Stomach (tissue), 8 donors: ENCODE measurements at regions not wholly inside any gene's neighbourhood (a gene's known extent, or its start where the extent isn't known, plus 50 kb on each side); places are given as distances from the start of the nearest gene placed in this dataset.

Source experiments
- DNase-seq, 2 donors: peaks; one replicate each; pipeline versions ENCODE4 v3.0.0 to v3.0.0-alpha.2; 2013 to 2019
- H3K27ac ChIP-seq, 5 donors: fragments of 200-600 bp in 4 of 5; sonication (generic) in 4 of 5; one replicate each; pipeline ENCODE4 v1.5.1; 2013 to 2019; ENCODE audit warnings: mild to moderate bottlenecking in 1 of 5, moderate library complexity in 1 of 5
- H3K27me3 ChIP-seq, 3 donors: fragments of 200-600 bp; sonication (generic); one replicate each; pipeline ENCODE4 v1.5.1; 2017 to 2019; ENCODE audit warnings: mixed run types in 1 of 3
- H3K36me3 ChIP-seq, 4 donors: fragments of 200-600 bp; sonication (generic); 1 replicate in 3 of 4; 2 replicates in 1 of 4; pipeline ENCODE4 v1.5.1; 2016 to 2019
- H3K4me1 ChIP-seq, 4 donors: fragments of 200-600 bp; sonication (generic); one replicate each; pipeline ENCODE4 v1.5.1; 2016 to 2019
- H3K4me3 ChIP-seq, 4 donors: fragments of 200-600 bp; sonication (generic) in 3 of 4; one replicate each; pipeline ENCODE4 v1.5.1; 2016 to 2019; ENCODE audit warnings: mild to moderate bottlenecking in 1 of 4
- H3K9me3 ChIP-seq, 4 donors: fragments of 200-600 bp; sonication (generic); one replicate each; pipeline ENCODE4 v1.5.1; 2016 to 2019
- EP300 ChIP-seq: sonication (generic); formaldehyde crosslinking; IDR thresholded peaks from one replicate; pipeline ENCODE4 v1.6.1; 2017; ENCODE audit warnings: antibody characterized with exemption
- POLR2A ChIP-seq, 4 donors: fragments of 450-650 bp; IDR thresholded peaks; one replicate each; pipeline ENCODE4 v1.6.1; 2016; ENCODE audit warnings: antibody characterized with exemption in 4 of 4, control low read depth in 2 of 4, mild to moderate bottlenecking in 1 of 4, moderate library complexity in 1 of 4
- POLR2AphosphoS5 ChIP-seq, 3 donors: sonication (generic); formaldehyde crosslinking; IDR thresholded peaks; one replicate each; pipeline ENCODE4 v1.6.1; 2016; ENCODE audit warnings: antibody characterized with exemption in 3 of 3
- WGBS, 5 donors: extraction: QIAGEN DNeasy Blood & Tissue Kit in 3 of 5; methylation state at CpG; one replicate each; pipeline versions ENCODE4 v1.1.5 to v1.1.7; 2013 to 2018; 5-methylcytosine and 5-hydroxymethylcytosine counted together
- intact Hi-C: fragments of 100-400 bp; cut with DNase I; formaldehyde crosslinking; loops from one replicate; pipeline ENCODE4 v1.15.1; 2023; ENCODE audit warnings: low total_unique reads
- TF ChIP-seq, protein P1 (sequence below), 7 experiments: fragments of 450-650 bp in 4 of 7; fragments of 200-600 bp in 3 of 7; sonication (generic) in 3 of 7; IDR thresholded peaks; one replicate each; pipeline ENCODE4 v1.5.1; 2016 to 2019; ENCODE audit warnings: antibody characterized with exemption in 7 of 7, control low read depth in 2 of 7, mild to moderate bottlenecking in 1 of 7
- donor health status: healthy with polysubstance abuse.
- donor health status: Bipolar disorder and iron deficiency.
- donor health status: healthy.

DNA sequence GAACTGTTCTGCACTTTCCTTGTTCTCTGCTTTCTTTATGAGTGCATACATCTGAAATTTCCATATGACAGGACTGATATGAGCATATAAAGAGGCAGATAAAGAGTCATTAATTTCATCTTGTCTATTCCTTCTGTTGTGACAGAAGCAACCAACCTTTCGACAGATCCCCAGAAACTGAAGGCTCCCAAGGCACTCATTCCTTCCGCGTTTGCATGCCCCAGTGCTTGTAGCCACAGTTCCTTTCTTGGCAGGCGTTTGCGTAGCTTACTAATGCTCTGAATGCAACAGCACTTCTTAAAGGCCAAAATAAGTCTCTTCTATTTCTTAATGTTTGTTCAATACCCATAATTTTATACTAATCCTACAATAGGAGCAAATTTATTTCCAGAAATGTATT is 94.0 kb upstream of the TBL1X start:
- Histone ChIP-seq H3K4me3 (no peak overlapping the region), H3K27me3 (no peaks in the 10 kb centered on the region), H3K36me3 (no peaks in the 10 kb centered on the region), H3K9me3 (no peaks in the 10 kb centered on the region), H3K4me1 (no peaks in the 10 kb centered on the region), H3K27ac (no peak overlapping the region)
- 68 to 84% (median 73%) methylated on average over 5 of the region's 5 CpGs for WGBS, 5 donors
- intact Hi-C loops: no loop called here
- peak in 1 of 2 donors; percentile 16 for DNase-seq
- no peak for TF ChIP-seq EP300
- no peak for TF ChIP-seq POLR2A (IDR thresholded peaks at IDR 0.05)
- no peak for TF ChIP-seq POLR2AphosphoS5 (IDR thresholded peaks at IDR 0.05)
- TF ChIP-seq, protein P1, sequence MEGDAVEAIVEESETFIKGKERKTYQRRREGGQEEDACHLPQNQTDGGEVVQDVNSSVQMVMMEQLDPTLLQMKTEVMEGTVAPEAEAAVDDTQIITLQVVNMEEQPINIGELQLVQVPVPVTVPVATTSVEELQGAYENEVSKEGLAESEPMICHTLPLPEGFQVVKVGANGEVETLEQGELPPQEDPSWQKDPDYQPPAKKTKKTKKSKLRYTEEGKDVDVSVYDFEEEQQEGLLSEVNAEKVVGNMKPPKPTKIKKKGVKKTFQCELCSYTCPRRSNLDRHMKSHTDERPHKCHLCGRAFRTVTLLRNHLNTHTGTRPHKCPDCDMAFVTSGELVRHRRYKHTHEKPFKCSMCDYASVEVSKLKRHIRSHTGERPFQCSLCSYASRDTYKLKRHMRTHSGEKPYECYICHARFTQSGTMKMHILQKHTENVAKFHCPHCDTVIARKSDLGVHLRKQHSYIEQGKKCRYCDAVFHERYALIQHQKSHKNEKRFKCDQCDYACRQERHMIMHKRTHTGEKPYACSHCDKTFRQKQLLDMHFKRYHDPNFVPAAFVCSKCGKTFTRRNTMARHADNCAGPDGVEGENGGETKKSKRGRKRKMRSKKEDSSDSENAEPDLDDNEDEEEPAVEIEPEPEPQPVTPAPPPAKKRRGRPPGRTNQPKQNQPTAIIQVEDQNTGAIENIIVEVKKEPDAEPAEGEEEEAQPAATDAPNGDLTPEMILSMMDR (IDR thresholded peaks at IDR 0.05): no peak

DNA sequence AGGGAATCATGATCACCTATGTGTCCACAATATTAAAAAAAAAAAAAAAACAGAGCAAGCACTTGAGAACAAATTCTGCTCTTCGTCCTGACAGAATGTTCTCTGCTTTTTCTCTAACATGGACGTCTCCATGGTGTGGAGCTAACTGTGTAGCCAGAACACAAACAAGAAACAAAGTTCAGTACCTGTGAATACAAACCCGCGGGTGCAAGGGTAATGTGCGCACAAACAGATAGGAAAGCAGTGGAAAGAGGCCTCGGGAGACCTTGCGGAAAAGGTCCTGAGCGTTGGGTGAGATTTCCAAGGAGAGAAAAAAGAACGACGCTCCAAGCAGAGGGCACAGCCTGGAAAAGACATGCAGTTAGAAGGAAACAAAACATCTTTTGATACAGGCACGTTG is 92.0 kb upstream of the TBL1X start:
- H3K27me3 ChIP-seq: no peaks in the 10 kb centered on the region
- no peaks in the 10 kb centered on the region for H3K9me3 ChIP-seq
- H3K4me1 ChIP-seq: no peaks in the 10 kb centered on the region
- WGBS, 5 donors: 74 to 79% (median 76%) methylated on average over 11 of the region's 11 CpGs
- no peak overlapping the region for H3K27ac ChIP-seq
- no peak for TF ChIP-seq POLR2A (IDR thresholded peaks at IDR 0.05)
- TF ChIP-seq, protein P1 (IDR thresholded peaks at IDR 0.05): no peak
- no peak for TF ChIP-seq POLR2AphosphoS5 (IDR thresholded peaks at IDR 0.05)
- TF ChIP-seq EP300: no peak
- DNase-seq: no peak
- intact Hi-C loops: no loop called here
- H3K4me3 ChIP-seq: no peak overlapping the region
- no peaks in the 10 kb centered on the region for H3K36me3 ChIP-seq

DNA sequence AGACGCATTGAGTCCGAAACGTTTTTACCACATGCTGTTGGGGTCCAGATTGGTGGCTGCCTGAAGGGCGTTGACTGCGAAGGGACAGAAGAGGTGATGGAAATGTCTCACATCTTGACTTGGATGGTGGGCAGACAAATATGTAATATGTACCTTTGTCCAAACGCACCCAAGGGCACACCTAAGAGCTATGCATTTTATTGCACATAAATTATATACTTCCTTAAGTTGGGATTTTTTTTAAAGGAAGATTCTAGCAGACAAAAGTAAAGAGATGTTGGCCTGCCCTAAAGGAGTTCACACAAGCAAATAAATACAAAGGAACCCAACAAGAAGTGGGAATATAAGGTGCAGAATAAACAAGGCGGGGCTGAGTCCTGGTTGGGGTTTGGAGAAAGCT is 91.1 kb upstream of the TBL1X start:
- Histone ChIP-seq H3K27ac (no peak overlapping the region), H3K9me3 (no peaks in the 10 kb centered on the region), H3K27me3 (no peaks in the 10 kb centered on the region), H3K36me3 (no peaks in the 10 kb centered on the region), H3K4me3 (no peak overlapping the region), H3K4me1 (no peaks in the 10 kb centered on the region)
- 80 to 91% (median 80%) methylated on average over 2 to 7 of the region's 7 CpGs for WGBS, 5 donors
- no peak for TF ChIP-seq POLR2AphosphoS5 (IDR thresholded peaks at IDR 0.05)
- TF ChIP-seq, protein P1 (IDR thresholded peaks at IDR 0.05): no peak
- no peak for TF ChIP-seq EP300
- TF ChIP-seq POLR2A (IDR thresholded peaks at IDR 0.05): no peak
- intact Hi-C loops: no loop called here
- DNase-seq: no peak

- no peaks in the 10 kb centered on the region for H3K9me3 ChIP-seq
- H3K4me1 ChIP-seq: no peaks in the 10 kb centered on the region
- TF ChIP-seq, protein P1 (IDR thresholded peaks at IDR 0.05): no peak
- no peak for TF ChIP-seq POLR2A (IDR thresholded peaks at IDR 0.05)
- TF ChIP-seq POLR2AphosphoS5 (IDR thresholded peaks at IDR 0.05): no peak
- TF ChIP-seq EP300: no peak
- H3K27ac ChIP-seq: no peak overlapping the region
- no peak overlapping the region for H3K4me3 ChIP-seq
- no peaks in the 10 kb centered on the region for H3K36me3 ChIP-seq
- H3K27me3 ChIP-seq: no peaks in the 10 kb centered on the region
- DNase-seq: peak; percentile 13 to 52
- intact Hi-C loops: no loop called here
- WGBS, 5 donors: 37 to 74% (median 56%) methylated on average over 6 of the region's 6 CpGs
These were observed 90.3 kb upstream of the TBL1X start for GRCh38 chrX:9374555-9374954.
